HG03159 (cell line): ENCODE measurements at regions not wholly inside any gene's neighbourhood (a gene's known extent, or its start where the extent isn't known, plus 50 kb on each side); places are given as distances from the start of the nearest gene placed in this dataset.

Experiments used
- ATAC-seq: cut with Tn5 transposase; IDR thresholded peaks from one replicate; pipeline ENCODE4 v1.9.1; 2021; ENCODE audit warnings: mild to moderate bottlenecking, moderate library complexity; ENCODE audit not compliant: unreplicated experiment

DNA sequence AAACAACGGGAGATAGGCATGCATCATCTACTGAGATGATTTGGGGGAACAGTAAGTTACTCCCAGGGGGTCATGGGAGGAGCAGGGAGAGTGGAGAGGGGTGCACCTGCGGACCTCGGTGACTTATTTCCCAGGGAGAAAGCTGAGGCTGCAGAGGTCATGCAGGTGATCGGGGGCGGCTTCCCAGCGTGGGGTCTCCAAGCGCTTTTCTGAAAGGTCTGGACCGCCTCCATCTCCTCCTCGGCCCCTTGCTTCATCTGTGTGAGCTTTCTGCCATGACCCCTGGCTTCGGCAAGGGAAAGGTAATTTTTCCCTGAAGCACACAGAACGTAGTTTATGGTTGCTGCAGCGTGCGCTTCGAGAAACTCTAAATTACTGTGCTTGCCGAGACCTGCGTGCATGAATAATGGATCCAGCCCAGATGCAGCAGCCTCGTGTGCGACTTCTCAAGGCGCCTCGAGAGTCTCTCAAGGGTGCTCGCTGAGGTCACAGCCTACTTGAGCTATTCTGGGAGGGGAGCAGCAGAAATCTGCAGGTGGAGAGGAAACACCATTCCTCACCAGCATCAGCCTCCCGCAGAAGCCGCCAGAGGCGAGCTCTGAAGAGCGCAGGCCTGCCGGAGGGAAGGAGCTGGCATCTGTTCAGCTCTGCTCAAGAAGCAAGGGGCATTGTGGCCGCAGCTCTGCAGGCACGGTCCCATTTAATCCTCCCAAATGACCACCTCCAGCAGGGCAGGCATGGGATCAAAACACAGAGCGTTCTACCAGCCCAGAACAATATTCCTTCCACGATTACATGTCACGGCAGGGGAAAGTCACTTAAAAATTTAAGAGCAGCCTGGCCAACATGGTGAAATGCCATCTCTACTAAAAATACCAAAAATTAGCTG, 308.4 kb upstream of the MYT1L start:
- no peak for ATAC-seq

- ATAC-seq: no peak
These were observed 307.6 kb upstream of the MYT1L start for GRCh38 chr2:2638547-2639220.

GRCh38 chr2:2636813-2637212, 305.7 kb upstream of the MYT1L start:
- ATAC-seq: no peak

- no peak for ATAC-seq
These were observed 304.0 kb upstream of the MYT1L start for GRCh38 chr2:2635025-2635528.

DNA sequence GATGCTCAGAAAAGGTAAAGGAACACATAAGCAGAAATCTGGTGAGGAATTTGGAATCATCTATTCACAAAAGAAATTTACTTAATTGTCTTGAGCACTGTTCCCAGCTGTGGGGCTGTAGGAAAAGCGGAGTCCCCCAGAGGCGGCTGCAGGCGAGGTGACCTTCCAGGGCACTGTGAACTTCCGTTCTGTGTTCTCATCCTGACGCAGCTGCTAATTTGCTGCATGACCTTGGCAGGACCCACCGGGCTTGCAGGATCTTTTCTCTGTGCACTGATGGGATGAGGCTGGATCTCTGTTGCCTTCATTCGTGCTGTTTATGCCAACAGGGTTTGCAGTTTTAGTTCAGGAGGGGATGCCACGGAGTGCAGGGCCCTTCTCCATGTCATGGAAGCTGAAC, 301.9 kb upstream of the MYT1L start:
- no peak for ATAC-seq

- ATAC-seq: no peak
These were observed 292.9 kb upstream of the MYT1L start for GRCh38 chr2:2623939-2624338.

- ATAC-seq: no peak
These were observed 290.8 kb upstream of the MYT1L start for GRCh38 chr2:2621855-2622254.

GRCh38 chr2:2620604-2621003, 289.5 kb upstream of the MYT1L start:
- ATAC-seq: no peak

DNA sequence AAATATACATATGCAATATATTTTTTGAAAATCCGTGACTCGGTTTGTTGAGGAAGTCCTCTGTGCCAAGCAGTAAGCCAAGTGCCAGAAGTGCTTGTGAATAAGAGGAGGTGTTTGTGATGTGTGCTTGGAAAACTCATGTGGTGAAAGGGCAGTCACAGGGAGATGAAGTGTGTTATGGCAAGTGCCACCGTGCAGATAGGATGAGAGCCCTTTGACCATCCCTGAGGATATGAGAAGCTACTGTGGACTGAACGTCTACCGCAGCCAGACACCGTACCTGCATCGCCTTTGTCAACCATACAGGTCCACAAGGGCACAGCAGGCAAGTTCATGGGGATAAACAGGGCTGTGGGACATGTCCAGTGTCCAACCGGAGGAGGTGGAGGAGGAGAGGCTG, 288.9 kb upstream of the MYT1L start:
- no peak for ATAC-seq

- ATAC-seq: no peak
These were observed 283.4 kb upstream of the MYT1L start for GRCh38 chr2:2614452-2614851.

- peak; percentile 100 for ATAC-seq
These were observed 282.5 kb upstream of the MYT1L start for GRCh38 chr2:2613279-2614199.

DNA sequence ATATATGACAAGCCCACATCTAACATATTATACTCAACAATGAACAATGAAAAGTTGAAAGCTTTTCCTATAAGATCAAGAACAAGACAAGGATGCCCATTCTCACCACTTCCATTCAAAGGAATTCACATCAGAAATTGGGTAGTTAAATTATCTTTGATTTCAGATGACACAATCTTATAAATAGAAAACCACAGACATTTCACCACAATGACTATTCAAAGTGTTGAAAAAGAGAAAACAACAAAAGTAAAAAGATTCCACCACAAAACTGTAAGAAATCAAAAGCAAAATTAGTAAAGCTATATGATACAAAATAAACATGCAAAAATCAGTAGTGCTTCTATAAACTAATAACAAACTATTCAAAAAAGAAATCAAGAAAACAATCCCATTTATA, 279.7 kb upstream of the MYT1L start:
- no peak for ATAC-seq

GRCh38 chr2:2600366-2600765, 269.3 kb upstream of the MYT1L start:
- no peak for ATAC-seq

GRCh38 chr2:2599441-2599840, 268.4 kb upstream of the MYT1L start:
- ATAC-seq: no peak

- no peak for ATAC-seq
These were observed 266.6 kb upstream of the MYT1L start for GRCh38 chr2:2597712-2598111.

DNA sequence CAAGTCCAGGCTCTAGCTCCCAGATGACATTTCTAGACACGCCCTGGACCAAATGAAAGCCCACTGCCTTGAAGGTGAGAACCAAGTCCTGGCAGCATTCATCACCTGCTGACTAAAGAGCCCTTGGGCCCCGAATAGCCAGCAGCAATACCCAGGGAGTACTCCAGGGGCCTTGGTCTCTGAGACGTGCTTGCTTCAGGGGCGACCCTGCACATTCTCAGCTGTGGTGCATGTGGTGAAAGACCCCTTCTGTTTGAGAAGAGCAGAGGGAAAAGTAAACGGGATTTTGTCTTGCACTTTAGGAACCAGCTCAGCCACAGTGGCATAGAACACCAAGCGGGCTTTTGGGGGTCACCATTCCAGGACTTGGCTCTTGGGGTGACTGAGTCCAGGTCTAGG, 260.5 kb upstream of the MYT1L start:
- ATAC-seq: no peak

- ATAC-seq: no peak
These were observed 259.9 kb upstream of the MYT1L start for GRCh38 chr2:2590841-2591541.

DNA sequence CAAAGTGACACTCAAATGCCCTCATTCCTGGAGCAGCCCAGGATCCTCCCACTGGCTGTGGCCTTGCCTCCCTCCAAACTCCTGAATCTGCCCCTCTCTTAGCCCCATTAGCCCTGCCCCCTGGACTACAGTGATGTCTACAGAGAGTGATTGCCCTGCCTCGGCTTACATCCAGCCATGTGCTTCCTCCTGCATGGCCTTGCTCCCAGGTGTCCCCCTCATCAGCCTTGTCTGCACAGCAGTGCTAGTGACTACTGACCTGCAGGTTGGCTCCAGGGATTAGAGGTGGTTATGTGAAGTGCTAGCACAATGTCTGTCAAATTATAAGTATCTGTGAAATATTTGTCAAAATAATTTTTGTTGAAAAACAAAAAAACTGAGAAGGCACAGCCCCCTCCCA, 259.1 kb upstream of the MYT1L start:
- ATAC-seq: no peak

DNA sequence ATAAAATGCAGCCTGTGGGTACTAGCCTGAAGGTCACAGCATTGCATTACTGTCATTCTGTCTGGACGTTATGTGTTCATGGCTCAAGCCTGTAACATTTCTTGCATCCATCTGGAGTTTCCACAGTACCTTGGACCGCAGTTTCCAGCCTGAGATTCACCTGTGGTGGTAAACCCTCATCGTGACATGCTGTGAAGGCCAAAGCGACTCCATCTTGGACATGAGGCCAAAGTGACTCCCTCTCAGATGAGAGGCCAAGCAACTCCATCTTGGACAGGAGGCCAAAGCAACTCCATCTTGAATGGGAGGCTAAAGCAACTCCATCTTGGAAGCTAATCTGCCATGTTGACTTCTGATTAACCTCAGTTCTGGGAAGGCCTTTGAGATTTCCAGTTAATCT, 257.7 kb upstream of the MYT1L start:
- ATAC-seq: no peak

DNA sequence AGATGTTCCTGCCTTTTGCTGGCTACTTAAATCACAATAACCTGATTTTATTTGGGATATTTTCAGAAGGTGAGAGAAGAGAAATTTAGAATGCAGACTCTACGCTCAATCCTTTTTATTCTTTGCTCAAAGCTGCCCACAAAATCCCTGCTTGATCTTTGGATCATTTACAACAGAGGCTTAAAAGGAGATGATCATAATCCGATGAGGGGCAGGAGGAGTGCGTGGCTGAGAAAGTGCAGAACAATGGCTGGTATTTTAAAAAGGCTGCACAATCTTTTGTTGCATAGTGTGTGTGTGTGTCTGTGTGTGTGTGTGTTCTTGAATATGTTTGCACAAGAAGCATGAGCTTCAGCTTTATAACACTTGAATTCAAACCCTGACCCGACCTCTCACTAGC, 256.3 kb upstream of the MYT1L start:
- ATAC-seq: no peak

DNA sequence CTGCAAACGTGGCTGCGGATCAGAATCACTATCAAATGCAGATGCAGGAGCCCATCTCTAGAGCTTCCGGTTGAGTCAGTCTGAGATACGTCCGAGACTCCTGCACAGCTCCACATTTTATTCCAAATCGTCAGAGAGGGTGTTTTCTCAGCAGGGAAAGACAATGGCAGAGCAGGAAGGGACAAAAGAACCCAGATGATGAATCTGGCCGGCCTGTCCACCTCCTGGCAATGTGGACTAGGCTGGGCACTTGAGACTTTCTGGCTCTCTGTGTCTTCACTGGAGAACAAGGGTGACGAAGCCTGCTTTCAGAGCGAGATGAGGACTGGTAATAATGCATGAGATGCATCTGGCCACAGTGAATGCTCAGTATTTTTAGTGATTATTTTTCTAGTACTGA, 255.9 kb upstream of the MYT1L start:
- no peak for ATAC-seq
